Tibial nerve (tissue), 4 donors: ENCODE measurements at regions not wholly inside any gene's neighbourhood (a gene's known extent, or its start where the extent isn't known, plus 50 kb on each side); places are given as distances from the start of the nearest gene placed in this dataset.
"Not testable (repeated sequence)": the region's sequence is repeated elsewhere in the genome, so short reads cannot be mapped to it uniquely, and the experiment has no call there.

Source experiments
- DNase-seq, 2 donors: peaks; one replicate each; pipeline ENCODE4 v3.0.0-alpha.2; 2019; ENCODE audit warnings: low spot score in 2 of 2
- H3K27ac ChIP-seq, 4 donors: fragments of 200-600 bp; sonication (generic) in 3 of 4; one replicate each; pipeline ENCODE4 v1.5.1; 2017 to 2019; ENCODE audit warnings: mild to moderate bottlenecking in 1 of 4
- H3K27me3 ChIP-seq, 2 donors: fragments of 200-600 bp; sonication (generic) in 1 of 2; one replicate each; pipeline versions ENCODE4 v1.5.1 to v1.6.0; 2017 to 2019
- H3K36me3 ChIP-seq, 3 donors: fragments of 200-600 bp; sonication (generic); one replicate each; pipeline ENCODE4 v1.5.1; 2018 to 2019
- H3K4me1 ChIP-seq, 4 donors: fragments of 200-600 bp; sonication (generic) in 3 of 4; one replicate each; pipeline ENCODE4 v1.5.1; 2017 to 2019
- H3K4me3 ChIP-seq, 4 donors: fragments of 200-600 bp; sonication (generic) in 3 of 4; one replicate each; pipeline ENCODE4 v1.5.1; 2017 to 2019; ENCODE audit warnings: mild to moderate bottlenecking in 1 of 4, moderate library complexity in 1 of 4
- H3K9me3 ChIP-seq, 4 donors: fragments of 200-600 bp; sonication (generic) in 3 of 4; one replicate each; pipeline ENCODE4 v1.5.1; 2017 to 2019
- EP300 ChIP-seq, 2 donors: sonication (generic); formaldehyde crosslinking; IDR thresholded peaks; one replicate each; pipeline ENCODE4 v1.6.1; 2017; ENCODE audit warnings: antibody characterized with exemption in 2 of 2, mild to moderate bottlenecking in 1 of 2
- POLR2A ChIP-seq, 2 donors: fragments of 450-650 bp; IDR thresholded peaks; one replicate each; pipeline ENCODE4 v1.6.1; 2017; ENCODE audit warnings: antibody characterized with exemption in 2 of 2, mild to moderate bottlenecking in 2 of 2, moderate library complexity in 2 of 2
- WGBS, 2 donors: methylation state at CpG; one replicate each; pipeline ENCODE4 v1.1.5; 2018; 5-methylcytosine and 5-hydroxymethylcytosine counted together
- TF ChIP-seq, protein P1 (sequence below), 5 experiments: fragments of 200-600 bp in 3 of 5; fragments of 450-650 bp in 2 of 5; sonication (generic) in 3 of 5; IDR thresholded peaks; one replicate each; pipeline ENCODE4 v1.5.1; 2016 to 2019; ENCODE audit warnings: antibody characterized with exemption in 5 of 5, mild to moderate bottlenecking in 3 of 5, moderate library complexity in 2 of 5

DNA sequence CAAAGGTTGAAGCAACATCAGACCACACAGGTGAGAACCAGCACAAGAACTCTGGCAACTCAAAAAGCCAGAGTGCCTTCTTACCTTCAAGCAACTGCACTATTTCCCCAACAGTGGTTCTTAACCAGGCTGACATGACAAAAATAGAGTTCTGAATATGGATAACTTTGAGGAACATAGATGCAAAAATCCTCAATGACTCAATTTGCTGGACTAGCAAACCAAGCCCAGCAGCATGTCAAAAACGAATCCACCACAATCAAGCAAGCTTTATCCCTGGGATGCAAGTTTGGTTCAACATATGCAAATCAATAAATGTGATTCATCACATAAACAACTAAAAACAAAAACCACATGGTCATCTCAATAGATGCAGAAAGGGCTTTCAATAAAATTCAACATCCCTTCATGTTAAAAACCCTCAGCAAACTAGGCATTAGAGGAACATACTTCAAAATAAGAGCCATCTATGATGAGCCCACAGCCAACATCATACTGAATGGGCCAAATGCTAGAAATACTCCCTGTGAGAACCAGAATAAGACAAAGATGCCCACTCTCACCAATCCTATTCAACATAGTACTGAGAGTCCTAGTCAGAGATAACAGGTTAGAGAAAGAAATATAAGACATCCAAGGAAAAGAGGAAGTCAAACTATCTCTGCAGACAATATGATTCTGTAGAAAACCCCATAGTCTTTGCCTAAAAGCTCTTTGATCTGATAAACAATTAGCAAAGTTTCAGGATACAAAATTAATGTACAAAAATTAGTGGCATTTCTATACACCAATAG lies 110.5 kb upstream of the NBPF19 start:
- not testable (repeated sequence) for H3K4me3 ChIP-seq, H3K27me3 ChIP-seq, H3K4me1 ChIP-seq, H3K36me3 ChIP-seq, DNase-seq, H3K9me3 ChIP-seq, H3K27ac ChIP-seq
- no CpG with 5 or more reads among the region's 1 CpG for WGBS, 2 donors

- not testable (repeated sequence) for DNase-seq, H3K4me3 ChIP-seq, H3K27me3 ChIP-seq, H3K4me1 ChIP-seq, H3K27ac ChIP-seq, H3K36me3 ChIP-seq, H3K9me3 ChIP-seq
- WGBS, 2 donors = 90 to 96% methylated on average over 1 of the region's 1 CpG
These were observed 108.4 kb upstream of the NBPF19 start for GRCh38 chr1:149366402-149366801.

DNA sequence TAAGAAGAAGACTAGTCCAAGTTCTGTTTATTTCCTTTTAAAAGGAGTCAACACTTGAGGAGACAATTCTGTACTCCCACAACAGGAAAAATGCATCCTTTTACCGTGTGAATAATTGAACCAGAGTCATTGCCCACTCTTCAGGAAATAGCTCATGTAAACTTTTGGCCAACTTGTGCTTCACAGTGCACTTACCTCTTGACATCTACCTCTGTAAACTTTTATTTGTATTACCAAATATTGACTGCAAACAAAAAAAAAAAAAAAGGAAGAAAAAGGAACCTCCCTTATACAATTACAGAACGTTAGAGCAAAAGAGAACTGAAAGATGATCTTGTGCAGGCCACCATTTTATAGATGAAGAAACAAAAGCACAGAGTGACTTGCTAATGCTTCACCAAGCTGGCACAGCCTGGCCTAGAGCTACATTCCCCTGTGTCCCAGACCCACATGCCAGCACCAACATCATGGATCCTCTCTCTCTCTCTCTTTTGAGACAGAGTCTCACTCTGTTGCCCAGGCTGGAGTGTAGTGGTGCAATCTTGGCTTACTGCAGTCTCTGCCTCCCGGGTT lies 107.3 kb upstream of the NBPF19 start:
- not testable (repeated sequence) for H3K27me3 ChIP-seq, H3K4me3 ChIP-seq, H3K4me1 ChIP-seq, H3K36me3 ChIP-seq, H3K27ac ChIP-seq, DNase-seq, H3K9me3 ChIP-seq
- 47 to 48% methylated on average over 2 of the region's 3 CpGs for WGBS, 2 donors

GRCh38 chr1:149368337-149368736 lies 106.5 kb upstream of the NBPF19 start:
- H3K36me3 ChIP-seq, H3K27me3 ChIP-seq: not testable (repeated sequence)

DNA sequence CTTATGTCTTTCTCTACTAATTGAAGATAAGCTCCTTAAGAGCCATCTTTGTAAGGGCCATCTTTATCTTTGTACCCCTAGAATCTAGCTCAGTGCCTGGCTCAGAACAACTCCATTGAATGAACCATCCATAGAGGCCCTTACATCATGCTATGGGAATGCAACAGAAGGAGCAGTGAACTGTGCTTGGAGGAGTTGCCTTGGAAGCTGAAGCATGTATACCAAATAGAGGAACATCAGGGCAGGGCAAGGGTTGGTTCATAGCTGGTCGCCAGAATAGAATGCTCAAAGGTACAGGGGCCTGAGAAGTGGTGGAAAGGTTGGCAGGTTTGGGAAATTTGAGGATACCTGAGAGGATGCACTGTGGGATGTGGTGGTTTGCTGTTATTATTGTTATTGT lies 105.8 kb upstream of the NBPF19 start:
- H3K9me3 ChIP-seq, H3K4me1 ChIP-seq, H3K27me3 ChIP-seq, H3K27ac ChIP-seq, H3K4me3 ChIP-seq, DNase-seq, H3K36me3 ChIP-seq: not testable (repeated sequence)
- WGBS, 2 donors = no CpG with 5 or more reads among the region's 1 CpG

More at GRCh38 chr1:149368337-149368736, 106.5 kb upstream of the NBPF19 start:
- 83 to 90% methylated on average over 1 of the region's 1 CpG for WGBS, 2 donors
- H3K9me3 ChIP-seq, H3K4me3 ChIP-seq, H3K27ac ChIP-seq, H3K4me1 ChIP-seq, DNase-seq: not testable (repeated sequence)

DNA sequence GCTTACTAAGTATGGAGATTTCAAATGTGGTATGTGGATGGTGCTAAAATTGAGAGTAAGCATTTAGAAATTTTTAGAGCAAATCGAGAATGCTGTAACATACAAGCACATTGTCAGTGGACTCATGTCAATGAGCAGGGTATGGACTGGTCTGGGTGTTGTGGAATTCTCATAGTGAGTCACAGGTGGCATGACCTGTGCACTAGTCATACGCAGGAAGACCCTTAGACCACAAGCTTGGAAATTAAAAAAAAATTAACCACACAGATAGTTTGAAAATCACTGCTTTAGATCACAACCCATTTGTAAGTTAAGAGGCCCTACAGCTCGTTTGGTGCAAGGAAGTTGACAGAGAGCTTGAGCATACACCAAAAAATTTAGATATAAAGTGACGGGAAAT lies 102.9 kb upstream of the NBPF19 start:
- not testable (repeated sequence) for H3K27me3 ChIP-seq, H3K36me3 ChIP-seq, DNase-seq, H3K9me3 ChIP-seq, H3K4me3 ChIP-seq, H3K27ac ChIP-seq, H3K4me1 ChIP-seq
- WGBS, 2 donors = 63 to 91% methylated on average over 1 to 3 of the region's 4 CpGs

DNA sequence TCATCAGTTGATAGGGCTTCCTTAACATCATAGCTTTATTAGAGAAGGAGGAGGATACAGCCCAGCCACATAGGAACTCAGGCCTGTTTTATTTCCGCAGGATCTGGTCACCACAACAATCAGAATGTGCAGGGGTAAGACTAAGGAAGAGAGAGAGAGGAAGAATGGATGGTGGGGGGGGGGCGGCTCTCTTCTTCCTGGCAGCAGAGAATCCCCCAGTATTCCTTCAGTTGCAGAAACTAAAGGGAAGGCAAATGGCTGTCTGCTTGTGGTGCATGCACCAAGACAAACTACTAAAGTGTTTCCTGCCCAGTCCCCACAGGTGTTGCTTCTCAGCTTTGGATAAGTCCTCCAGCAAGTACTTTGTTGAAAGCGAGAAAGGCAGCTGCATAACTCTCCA lies 96.4 kb upstream of the NBPF19 start:
- H3K4me1 ChIP-seq, H3K27me3 ChIP-seq, DNase-seq, H3K27ac ChIP-seq, H3K36me3 ChIP-seq, H3K4me3 ChIP-seq, H3K9me3 ChIP-seq: not testable (repeated sequence)
- WGBS, 2 donors = 57 to 93% methylated on average over 1 to 2 of the region's 3 CpGs

DNA sequence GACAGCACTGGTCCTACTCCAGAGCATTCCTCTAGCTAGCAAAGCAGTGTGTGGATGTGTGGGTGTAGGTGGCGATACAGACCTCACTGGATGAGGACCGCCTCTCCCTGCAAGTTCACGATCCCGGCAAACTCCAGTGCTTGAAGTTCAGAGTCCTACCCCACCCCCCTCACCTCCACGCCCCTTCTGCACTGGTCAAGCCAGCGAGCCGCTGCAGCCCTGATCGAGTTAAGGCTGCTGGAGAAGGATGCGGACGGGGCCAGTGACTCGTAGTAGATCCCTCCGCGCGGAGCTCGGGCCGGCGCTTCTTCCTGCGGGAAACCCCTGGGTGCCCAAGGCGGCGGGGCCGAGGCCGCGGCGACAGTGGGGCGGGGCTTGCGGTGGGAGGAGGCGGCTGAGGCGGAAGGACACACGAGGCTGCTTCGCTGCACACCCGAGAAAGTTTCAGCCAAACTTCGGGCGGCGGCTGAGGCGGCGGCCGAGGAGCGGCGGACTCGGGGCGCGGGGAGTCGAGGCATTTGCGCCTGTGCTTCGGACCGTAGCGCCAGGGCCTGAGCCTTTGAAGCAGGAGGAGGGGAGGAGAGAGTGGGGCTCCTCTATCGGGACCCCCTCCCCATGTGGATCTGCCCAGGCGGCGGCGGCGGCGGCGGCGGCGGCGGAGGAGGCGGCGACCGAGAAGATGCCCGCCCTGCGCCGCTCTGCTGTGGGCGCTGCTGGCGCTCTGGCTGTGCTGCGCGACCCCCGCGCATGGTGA lies 84.5 kb upstream of the NBPF19 start:
- peak overlapping the region; percentile 25 to 50 (median 42) for H3K4me3 ChIP-seq
- H3K36me3 ChIP-seq, H3K4me1 ChIP-seq, H3K27me3 ChIP-seq, H3K9me3 ChIP-seq: not testable (repeated sequence)
- TF ChIP-seq EP300 (IDR thresholded peaks at IDR 0.05) (peak in 1 of 2 donors; percentile 32), POLR2A (IDR thresholded peaks at IDR 0.05) (peak in 1 of 2 donors; percentile 70)
- TF ChIP-seq, protein P1, sequence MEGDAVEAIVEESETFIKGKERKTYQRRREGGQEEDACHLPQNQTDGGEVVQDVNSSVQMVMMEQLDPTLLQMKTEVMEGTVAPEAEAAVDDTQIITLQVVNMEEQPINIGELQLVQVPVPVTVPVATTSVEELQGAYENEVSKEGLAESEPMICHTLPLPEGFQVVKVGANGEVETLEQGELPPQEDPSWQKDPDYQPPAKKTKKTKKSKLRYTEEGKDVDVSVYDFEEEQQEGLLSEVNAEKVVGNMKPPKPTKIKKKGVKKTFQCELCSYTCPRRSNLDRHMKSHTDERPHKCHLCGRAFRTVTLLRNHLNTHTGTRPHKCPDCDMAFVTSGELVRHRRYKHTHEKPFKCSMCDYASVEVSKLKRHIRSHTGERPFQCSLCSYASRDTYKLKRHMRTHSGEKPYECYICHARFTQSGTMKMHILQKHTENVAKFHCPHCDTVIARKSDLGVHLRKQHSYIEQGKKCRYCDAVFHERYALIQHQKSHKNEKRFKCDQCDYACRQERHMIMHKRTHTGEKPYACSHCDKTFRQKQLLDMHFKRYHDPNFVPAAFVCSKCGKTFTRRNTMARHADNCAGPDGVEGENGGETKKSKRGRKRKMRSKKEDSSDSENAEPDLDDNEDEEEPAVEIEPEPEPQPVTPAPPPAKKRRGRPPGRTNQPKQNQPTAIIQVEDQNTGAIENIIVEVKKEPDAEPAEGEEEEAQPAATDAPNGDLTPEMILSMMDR (IDR thresholded peaks at IDR 0.05) = peak in 1 of 5 experiments; percentile 15
- peak overlapping the region in 2 of 4 donors; percentile 64 to 78 for H3K27ac ChIP-seq
- DNase-seq = peak; percentile 37 to 46
- 0% methylated on average over 8 to 21 of the region's 69 CpGs for WGBS, 2 donors

GRCh38 chr1:149390931-149391330 lies 83.9 kb upstream of the NBPF19 start:
- H3K4me3 ChIP-seq = peak overlapping the region; percentile 25 to 50 (median 42)
- H3K4me1 ChIP-seq, H3K27me3 ChIP-seq, H3K36me3 ChIP-seq, DNase-seq, H3K9me3 ChIP-seq: not testable (repeated sequence)
- H3K27ac ChIP-seq = peak overlapping the region in 2 of 4 donors; percentile 64 to 78
- WGBS, 2 donors = no CpG with 5 or more reads among the region's 43 CpGs

DNA sequence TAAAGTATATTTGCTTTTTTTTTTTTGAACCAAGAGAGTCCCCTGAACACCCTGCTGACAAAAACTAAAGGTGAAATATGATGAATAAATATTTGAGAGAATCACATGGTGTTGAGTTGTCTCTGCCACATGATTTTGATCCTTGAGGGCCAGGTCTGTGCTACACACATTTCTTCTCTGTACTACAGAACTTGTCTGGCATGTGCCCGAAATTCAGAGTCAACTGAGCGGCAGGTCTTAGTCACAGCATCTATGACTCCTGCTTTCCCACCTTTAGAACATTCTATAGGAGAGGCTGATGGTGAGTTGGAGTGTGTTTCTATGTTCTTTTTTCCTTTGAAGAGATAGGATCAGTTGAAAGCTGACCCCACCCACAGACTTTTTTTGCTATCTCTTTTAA lies 79.0 kb upstream of the NBPF19 start:
- not testable (repeated sequence) for H3K36me3 ChIP-seq, DNase-seq, H3K27ac ChIP-seq, H3K4me3 ChIP-seq, H3K4me1 ChIP-seq, H3K27me3 ChIP-seq, H3K9me3 ChIP-seq
- WGBS, 2 donors = 95 to 100% methylated on average over 2 of the region's 2 CpGs

DNA sequence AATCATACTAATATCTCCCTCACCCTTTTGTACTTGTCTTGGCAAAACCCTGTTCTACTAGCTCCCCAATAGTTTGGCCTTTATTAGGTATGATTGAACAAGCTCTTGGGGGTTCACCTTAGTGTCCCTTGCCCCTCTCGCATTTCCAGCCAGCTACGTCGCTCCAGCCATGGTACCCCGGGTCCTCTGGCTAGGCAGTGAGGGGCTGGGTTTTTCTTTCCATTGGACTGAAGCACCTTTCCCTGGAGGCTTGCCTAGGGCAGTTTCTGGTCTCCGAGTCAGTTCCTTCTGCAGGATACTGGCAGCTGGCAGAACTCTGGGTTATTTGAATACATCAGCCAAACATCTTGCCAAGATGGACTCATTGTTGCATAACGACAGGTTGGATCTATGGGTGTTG lies 76.3 kb upstream of the NBPF19 start:
- not testable (repeated sequence) for H3K27ac ChIP-seq, H3K27me3 ChIP-seq, H3K4me1 ChIP-seq, H3K9me3 ChIP-seq, H3K36me3 ChIP-seq, DNase-seq, H3K4me3 ChIP-seq
- WGBS, 2 donors = 73 to 86% methylated on average over 6 of the region's 6 CpGs

DNA sequence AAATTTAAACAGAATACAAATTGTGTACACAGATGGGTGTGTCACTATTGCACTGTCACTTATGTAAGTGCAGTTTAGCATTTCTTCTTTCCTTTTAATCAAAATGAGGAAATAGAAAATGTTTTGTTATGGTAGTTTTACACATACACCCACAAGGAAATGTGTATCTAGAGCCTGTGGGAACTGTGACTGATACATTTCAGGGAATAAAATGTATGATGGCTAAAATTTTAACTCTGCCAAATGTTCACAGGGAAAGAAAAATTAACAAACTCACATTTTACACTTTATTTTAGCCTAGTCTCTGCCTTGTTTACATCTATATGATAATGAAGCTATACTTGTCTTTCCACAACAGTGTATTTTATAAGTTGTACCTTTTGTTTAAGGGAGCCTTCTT lies 66.4 kb upstream of the NBPF19 start:
- not testable (repeated sequence) for H3K9me3 ChIP-seq, H3K27me3 ChIP-seq, H3K27ac ChIP-seq, H3K36me3 ChIP-seq, H3K4me3 ChIP-seq, H3K4me1 ChIP-seq, DNase-seq
